HG03135 (cell line): ENCODE measurements at regions not wholly inside any gene's neighbourhood (a gene's known extent, or its start where the extent isn't known, plus 50 kb on each side); places are given as distances from the start of the nearest gene placed in this dataset.
"Not testable (repeated sequence)": the region's sequence is repeated elsewhere in the genome, so short reads cannot be mapped to it uniquely, and the experiment has no call there.

Experiments used
- ATAC-seq: cut with Tn5 transposase; IDR thresholded peaks from one replicate; pipeline ENCODE4 v1.9.1; 2021; ENCODE audit warnings: mild to moderate bottlenecking, moderate library complexity; ENCODE audit not compliant: unreplicated experiment

DNA sequence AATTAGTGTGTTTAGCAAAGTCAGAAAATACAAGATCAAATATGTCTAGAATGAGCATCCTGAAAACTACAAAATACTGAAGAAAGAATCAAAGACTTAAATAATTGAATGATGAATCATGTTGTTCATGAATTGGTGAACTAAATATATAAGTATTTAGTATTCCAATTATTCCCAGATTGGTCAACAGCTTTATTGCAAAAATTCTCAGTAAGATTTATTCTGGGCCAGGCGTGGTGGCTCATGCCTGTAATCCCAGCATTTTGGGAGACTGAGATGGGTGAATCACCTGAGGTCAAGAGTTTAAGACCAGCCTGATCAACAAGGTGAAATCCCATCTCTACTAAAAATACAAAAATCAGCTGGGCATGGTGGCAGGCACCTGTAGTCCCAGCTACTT lies 250.0 kb upstream of the NECTIN3 start:
- no peak for ATAC-seq

DNA sequence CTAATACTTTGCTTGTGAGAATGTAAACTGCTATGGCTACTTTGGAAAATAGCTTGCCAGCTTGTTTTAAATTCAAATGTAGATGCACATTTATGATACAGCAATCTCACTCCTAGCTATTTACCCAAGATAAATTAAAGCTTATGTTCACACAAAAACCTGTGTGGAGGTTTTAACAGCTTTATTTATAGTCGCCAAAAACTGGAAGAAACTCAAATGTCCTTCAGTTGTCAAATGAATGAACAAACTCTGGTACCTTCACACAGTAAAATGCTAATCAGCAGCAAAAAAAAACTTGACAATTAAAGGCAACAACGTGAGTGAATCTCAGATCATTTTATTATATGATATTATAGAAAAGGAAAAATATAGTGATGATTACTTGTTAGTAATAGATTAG lies 248.6 kb upstream of the NECTIN3 start:
- no peak for ATAC-seq

DNA sequence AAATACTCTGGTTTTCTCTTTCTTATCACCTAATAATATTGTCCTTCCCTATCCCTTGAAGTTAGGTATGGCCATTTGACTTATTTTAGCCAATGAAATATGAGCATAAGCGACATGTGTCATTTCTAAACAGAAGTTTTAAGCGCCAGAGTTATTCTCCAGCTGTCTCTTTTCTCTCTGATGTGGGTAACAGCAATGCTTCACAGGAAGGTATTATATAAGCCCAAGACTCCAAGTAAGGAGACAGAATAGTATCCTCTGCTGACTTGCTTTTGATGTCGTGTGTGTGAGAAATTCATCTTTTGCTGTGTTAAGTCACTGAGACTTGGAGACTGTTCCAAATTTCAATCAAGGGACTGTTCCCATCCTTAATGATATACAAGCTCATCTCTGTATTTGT lies 224.6 kb upstream of the NECTIN3 start:
- no peak for ATAC-seq

DNA sequence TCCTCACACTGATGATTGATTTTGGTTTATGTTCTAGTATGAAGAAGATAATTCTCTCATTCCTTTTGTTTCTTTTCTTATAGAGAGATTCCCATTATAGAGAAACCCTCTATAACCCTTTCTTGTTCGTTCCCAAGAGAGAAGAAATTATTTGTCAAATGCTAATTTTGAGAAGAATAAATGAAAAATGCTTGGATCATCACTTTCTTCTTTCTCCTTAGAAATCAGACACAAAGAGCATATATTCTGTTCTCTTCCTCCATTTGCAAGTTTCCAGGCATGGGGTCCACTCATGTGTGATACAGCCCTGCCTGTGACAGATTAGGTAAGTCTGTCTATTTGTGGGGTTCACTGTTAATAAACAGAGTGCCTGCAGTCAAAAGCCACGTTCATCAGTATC lies 222.6 kb upstream of the NECTIN3 start:
- no peak for ATAC-seq

DNA sequence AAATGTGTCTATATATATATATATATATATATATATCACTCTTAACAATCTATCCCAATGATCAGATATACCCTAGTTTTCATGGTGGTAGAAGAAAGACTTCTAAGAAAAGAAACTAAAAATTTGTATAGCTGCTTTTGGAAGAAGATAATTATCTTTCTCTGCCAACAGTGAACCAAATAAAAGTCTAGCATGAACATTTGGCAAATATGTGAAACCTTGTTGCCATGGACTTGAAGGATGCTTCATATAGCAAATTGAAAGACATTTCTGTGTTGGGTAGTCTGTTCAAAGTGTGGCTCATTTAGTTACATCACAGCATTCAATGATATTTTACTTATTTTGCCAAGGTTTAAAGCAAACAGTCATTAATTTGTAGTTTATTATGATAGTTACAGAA lies 219.9 kb upstream of the NECTIN3 start:
- no peak for ATAC-seq

DNA sequence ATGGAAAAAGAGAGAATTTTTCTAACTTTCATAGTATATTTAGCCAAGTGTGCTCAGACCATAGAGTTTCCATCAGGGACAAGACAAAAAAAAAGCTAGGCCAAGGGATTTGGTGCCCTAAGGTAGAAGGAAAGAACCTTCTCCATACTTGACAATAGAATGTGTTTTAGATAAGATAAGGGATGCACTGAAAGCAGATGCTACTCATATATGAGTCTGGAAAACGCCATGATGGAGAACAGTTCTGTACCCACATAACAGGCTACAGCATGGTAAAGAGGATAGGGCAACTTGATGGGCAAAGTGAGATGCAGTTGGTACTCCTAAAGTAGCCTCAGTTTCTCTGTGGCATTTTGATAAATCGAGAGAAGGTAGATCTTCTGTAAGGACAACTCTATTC lies 216.4 kb upstream of the NECTIN3 start:
- ATAC-seq: no peak

DNA sequence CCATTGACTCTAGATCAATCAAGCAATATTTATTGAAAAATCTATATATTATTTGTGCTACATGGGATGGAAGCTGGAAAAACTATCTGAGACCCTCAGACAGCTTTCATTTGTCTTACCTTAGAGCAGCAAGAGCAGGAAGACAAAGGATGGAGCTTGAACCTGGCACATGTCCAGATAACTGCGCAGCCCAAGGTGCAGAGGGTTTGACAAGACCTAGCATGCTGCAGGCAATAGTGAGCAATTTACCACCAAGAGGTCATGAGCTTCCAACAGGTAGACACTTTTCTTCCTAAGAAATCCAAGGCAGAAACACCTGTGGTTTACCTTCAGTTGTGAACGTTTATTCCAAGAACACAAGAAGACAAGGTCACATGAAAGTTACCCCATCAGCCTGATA lies 214.7 kb upstream of the NECTIN3 start:
- ATAC-seq: no peak

DNA sequence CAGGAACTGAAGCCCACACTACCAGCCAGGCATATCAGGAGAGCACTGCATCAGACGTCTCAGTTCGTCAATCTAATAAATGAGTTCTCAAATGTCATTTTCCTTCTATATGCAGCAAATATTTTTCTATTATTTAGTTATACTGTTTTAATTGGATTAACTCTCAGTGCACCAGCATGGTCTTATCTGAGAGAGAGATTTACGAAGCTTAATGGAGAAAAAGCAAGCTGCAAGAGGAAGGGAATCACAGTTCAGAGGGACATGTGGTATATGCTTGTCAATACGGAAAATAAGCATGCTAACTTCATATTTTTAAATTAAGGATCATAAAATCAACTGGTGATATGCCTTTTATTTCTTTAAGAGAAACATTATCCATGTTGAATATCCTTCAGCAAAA lies 213.1 kb upstream of the NECTIN3 start:
- ATAC-seq: no peak

DNA sequence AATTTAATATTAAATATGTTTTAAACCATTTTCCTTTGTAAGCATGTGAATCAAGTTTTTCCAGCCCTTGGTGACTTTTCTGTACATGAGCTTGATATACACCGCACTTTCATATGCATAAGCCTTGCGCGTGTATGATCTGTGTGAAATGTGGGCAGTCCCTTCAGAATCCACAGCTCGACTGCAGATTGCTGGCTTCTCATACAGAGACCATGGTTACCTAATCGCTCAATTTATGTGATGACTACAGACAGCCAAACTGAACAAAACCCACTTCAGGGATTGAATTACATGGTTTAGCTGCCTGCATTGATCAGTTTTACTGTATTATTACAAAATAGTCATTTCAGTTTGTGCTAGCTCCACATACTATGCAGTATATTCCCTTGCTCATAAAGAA lies 212.3 kb upstream of the NECTIN3 start:
- no peak for ATAC-seq

DNA sequence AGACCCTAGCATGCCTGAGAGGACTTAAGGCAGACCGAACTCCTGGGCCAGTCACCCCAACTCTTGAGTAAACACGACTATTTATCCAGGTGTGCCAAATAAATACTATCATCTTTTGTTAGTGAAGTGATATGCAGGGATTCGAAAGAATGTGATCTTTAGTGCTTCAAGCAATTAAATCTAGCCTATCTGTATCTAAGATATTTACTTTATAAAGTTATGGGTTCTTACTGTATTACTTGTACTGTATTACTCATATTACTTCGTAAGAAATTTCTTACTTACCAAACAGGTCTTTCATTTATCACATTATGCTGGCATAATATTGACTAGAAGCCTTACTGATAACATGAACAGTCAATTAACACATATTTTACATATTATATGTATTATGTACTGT lies 211.6 kb upstream of the NECTIN3 start:
- ATAC-seq: no peak

DNA sequence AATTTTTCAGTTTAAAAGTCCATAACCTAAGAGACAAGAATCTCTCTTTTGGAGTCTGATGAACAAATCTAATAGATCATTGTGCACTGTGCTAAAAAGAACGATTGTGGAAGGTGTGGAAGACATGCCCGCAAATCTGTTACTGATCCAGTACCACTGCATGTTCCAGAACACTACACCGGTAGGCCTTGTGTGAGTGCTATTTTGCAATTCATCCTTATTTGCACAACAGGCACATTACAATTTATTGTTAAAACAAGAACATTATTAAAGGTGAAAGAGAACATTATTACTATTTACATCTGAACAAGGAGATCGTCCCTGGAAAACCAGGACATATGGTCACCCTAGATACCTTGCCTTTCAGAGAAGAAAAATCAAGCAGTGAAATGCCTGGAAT lies 205.7 kb upstream of the NECTIN3 start:
- no peak for ATAC-seq

DNA sequence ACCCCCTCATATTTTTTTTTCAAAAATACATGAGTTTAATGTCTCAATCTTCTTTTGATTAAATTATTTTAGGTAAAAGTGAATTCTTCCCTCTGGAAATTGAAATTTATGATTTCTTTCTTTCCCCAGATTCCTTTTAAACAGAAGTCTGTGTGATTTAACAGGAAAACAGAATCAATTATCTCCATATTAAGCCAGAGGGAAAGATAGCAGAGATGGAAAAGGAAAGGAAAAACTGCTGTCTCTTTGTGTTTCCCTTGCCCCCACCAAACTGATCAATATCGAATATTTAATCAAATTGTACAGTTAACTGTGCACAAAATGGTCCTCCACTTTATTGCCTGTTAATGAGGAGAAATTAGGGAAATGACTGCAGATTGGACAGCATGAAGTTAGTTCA lies 203.5 kb upstream of the NECTIN3 start:
- no peak for ATAC-seq

DNA sequence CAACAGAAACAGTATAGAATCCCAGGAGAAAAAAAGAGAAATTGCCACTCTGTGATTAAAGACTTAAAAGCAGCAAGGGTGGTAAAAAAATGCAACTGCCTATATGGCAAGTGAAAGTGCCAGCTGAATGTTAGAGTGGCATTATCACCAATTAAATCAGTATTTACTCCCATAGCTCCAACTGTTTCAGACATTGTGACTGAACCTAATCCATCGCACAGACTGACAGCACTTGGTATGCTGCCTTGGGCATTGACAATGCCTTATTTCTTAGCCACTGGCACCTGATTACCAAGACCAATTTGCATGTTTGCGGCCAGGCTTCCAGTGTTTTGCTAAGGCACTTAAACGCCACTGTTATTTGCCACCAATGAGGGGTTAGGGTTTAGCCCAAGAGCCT lies 201.9 kb upstream of the NECTIN3 start:
- ATAC-seq: no peak

DNA sequence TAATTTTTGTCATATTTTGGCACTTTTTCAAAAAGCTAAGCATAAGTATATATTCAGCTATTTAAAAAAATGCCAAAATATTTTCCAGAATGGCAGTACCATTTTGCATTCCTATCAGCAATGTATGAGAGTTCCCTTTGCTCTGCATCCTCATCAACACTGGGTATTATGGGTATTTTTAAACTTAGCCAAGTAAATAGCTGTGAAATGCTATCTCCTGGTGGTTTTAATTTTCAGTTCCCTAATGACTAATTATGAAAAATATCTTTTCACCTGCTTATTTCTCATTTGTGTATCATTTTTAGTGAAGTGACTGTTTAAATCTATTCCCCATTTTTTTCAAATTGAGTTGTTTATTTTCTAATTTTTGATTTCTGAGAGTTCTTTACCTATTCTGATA lies 199.7 kb upstream of the NECTIN3 start:
- no peak for ATAC-seq

DNA sequence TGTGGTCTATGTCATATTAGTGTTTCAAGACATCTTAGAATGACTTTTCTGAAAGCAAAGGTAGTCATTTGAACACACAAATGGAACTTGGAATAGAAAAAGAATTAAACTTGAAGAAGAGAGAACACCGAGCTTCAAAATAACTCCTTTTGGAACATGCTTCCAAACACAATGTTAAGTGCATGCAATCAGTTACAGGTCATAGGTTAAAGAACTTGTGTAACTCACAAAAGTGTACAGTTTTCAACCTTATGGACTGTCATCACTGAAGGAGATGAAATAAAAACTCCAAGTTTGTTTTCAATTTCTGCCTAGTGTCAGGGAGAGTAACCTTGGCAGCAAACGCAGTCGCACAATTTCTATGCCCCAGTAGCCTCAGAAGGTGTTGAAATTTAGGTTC lies 192.9 kb upstream of the NECTIN3 start:
- no peak for ATAC-seq

DNA sequence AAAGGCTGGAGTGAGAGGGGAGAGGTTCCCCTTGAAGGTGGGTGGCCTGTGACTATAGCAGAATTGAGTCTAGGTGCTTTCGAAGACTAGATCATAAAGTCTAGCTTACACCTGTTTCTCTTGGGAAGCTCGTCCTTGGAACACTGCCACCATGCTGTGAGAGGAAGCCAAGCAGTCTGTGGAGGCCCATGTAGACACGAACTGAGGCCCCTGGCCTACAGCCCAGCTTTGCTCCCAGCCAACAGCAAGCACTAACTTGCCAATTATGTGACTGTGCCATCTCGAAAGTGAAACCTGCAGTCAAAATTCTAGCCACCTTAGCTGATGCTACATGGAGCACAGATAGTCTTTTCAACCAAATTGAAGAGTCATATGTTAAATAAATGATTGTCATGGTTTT lies 190.5 kb upstream of the NECTIN3 start:
- ATAC-seq: no peak

DNA sequence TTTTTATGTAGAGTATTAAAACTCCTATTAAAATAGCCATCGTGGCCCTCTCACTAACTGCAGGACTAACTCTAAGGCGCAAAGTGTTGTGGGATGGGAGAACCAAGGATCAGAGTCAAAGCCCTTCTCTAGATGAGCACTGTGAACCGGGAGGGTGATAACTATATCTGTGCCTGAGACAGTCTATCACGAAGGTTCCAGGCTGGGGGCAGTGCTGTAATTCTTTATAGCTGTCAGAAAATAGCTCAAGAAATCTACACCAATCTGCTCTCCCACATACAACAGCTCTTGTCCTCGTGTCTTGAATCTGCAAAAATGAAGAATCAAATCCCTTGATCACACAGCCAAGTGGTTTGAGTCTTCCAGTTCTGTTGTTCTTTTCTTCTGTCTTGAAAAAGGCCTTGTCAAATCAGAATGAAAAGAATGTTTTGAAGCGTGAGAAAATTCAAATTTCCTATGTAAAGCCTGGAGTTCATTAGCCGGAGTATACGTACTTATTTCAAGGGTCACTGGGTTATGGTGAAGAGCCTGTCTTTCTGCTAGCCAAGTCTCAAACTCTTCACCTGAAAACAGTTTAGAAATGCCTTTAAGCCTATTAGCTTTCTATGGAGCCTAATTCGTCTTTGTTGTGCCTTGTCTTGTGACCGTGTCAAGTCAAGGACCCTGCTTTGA lies 185.3 kb upstream of the NECTIN3 start:
- ATAC-seq: no peak

DNA sequence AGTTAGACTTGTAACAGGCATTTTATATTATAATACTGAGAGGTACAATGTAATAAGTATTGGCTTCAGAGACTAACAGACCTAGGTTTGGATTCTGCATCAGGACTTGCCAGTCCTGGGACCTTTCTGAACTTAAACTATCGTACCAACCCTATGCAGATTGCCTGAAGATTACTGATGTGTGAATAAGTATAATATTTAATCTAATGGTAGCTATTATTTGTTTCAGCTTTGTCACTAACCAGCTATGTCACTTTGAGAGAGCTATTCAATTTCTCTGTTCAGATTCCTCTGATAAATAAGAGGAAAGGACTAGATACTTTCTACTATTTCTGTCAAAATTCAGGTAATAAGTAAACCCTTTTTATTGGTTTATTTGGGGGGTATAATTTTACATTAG lies 184.4 kb upstream of the NECTIN3 start:
- ATAC-seq: no peak

DNA sequence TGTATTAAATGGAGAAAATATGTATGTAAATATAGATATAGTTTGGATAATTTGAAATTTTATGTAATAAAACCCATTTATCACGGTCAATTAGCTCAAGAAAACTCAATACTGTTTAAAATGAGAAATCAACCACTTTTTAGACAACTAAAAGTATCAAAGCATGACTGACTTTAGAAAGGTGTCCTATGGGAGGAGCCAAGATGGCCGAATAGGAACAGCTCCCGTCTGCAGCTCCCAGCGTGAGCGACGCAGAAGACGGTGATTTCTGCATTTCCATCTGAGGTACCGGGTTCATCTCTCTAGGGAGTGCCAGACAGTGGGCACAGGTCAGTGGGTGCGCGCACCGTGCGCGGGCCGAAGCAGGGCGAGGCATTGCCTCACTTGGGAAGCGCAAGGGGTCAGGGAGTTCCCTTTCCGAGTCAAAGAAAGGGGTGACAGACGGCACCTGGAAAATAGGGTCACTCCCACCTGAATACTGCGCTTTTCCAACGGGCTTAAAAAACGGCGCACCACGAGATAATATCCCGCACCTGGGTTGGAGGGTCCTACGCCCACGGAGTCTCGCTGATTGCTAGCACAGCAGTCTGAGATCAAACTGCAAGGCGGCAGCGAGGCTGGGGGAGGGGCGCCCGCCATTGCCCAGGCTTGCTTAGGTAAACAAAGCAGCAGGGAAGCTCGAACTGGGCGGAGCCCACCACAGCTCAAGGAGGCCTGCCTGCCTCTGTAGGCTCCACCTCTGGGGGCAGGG lies 182.8 kb upstream of the NECTIN3 start:
- ATAC-seq: not testable (repeated sequence)

DNA sequence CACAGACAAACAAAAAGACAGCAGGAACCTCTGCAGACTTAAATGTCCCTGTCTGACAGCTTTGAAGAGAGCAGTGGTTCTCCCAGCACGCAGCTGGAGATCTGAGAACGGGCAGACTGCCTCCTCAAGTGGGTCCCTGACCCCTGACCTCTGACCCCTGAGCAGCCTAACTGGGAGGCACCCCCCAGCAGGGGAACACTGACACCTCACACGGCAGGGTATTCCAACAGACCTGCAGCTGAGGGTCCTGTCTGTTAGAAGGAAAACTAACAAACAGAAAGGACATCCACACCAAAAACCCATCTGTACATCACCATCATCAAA lies 182.3 kb upstream of the NECTIN3 start:
- ATAC-seq: not testable (repeated sequence)

DNA sequence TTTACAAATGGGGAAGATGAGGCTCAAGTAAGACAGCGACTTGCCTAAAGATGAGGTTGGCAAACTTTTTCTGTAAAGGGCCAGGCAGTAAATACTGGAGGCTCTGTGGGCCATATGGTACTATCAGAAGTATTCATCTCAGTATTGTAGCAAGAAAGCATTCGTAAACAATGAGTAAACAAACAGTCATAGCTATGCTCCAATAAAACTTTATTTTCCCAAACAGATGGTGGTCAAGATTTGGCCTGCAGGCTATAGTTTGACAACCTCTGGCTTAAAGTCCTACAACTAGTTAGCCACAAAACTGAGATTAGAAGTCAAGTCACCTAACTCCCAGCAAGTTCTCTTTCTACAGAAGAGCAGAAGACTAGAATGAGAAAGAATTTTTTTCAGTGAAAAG lies 177.0 kb upstream of the NECTIN3 start:
- no peak for ATAC-seq

DNA sequence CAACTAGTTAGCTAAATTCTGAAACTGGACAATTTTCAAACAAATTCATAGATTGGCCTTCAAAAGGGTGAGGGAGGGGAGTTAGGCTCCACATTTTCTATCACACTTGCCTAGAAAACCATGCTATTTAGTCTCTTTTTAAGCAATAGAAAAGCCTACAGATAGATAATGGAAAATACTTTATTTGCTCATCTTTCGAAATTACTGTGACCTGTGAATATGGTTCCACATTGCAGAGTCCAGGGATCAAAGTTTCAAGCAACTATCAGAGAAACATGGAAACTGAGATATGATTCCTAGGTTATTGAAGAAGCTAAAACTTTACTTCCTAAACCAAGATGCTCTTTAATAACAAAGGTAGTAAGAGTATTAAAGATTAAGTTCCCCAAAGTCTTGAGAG lies 176.6 kb upstream of the NECTIN3 start:
- ATAC-seq: no peak

DNA sequence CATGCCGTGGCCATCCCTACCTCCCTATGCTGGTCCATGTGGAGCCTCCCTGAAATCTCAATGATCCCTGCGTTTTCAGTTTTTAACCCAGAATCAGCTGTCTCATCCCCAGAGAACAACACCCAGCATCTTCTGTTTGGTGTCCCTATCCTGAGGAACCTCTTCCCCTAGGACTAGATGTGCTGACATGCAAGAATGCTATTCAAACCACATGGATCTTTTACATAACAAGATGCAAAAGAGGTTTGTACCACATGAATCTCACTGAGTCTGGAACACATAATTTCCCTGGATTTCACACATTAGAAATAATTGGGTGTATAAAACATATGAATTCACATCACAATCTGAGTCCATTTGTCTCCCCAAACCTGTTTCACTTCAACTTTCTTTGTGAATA lies 174.6 kb upstream of the NECTIN3 start:
- ATAC-seq: no peak
